Suprapubic skin (tissue), 3 donors: ENCODE measurements at regions not wholly inside any gene's neighbourhood (a gene's known extent, or its start where the extent isn't known, plus 50 kb on each side); places are given as distances from the start of the nearest gene placed in this dataset.

ENCODE experiments used
- EP300 ChIP-seq: sonication (generic); formaldehyde crosslinking; IDR thresholded peaks from one replicate; pipeline ENCODE4 v1.6.1; 2017; ENCODE audit warnings: antibody characterized with exemption
- POLR2A ChIP-seq, 2 donors: fragments of 450-650 bp; IDR thresholded peaks; one replicate each; pipeline ENCODE4 v1.6.1; 2017; ENCODE audit warnings: antibody characterized with exemption in 2 of 2, mild to moderate bottlenecking in 2 of 2, moderate library complexity in 2 of 2
- TF ChIP-seq, protein P1 (sequence below), 2 donors: fragments of 200-600 bp in 1 of 2; fragments of 450-650 bp in 1 of 2; sonication (generic) in 1 of 2; IDR thresholded peaks; one replicate each; pipeline ENCODE4 v1.5.1; 2016 to 2019; ENCODE audit warnings: antibody characterized with exemption in 2 of 2, mild to moderate bottlenecking in 1 of 2, moderate library complexity in 1 of 2

DNA sequence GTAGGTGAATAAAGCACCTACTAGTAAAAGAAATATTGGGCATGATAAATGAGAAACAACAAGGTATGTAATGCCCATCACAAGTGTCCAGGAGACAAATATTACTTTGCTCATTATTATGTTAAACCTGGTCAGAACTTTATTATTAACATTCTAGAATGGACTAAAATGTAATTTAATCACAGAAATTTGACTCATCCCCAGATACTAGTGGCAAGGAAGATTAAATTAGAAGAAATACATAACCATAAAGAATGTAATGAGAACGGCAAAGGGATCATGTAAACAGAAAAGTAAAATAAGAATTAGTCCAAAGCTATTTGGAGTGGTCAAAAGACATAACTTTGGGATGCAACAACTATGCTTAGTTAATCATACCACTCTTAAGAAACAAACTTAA is 71.2 kb upstream of the STAC start:
- no peak for TF ChIP-seq POLR2A (IDR thresholded peaks at IDR 0.05)
- TF ChIP-seq, protein P1, sequence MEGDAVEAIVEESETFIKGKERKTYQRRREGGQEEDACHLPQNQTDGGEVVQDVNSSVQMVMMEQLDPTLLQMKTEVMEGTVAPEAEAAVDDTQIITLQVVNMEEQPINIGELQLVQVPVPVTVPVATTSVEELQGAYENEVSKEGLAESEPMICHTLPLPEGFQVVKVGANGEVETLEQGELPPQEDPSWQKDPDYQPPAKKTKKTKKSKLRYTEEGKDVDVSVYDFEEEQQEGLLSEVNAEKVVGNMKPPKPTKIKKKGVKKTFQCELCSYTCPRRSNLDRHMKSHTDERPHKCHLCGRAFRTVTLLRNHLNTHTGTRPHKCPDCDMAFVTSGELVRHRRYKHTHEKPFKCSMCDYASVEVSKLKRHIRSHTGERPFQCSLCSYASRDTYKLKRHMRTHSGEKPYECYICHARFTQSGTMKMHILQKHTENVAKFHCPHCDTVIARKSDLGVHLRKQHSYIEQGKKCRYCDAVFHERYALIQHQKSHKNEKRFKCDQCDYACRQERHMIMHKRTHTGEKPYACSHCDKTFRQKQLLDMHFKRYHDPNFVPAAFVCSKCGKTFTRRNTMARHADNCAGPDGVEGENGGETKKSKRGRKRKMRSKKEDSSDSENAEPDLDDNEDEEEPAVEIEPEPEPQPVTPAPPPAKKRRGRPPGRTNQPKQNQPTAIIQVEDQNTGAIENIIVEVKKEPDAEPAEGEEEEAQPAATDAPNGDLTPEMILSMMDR (IDR thresholded peaks at IDR 0.05) = no peak
- TF ChIP-seq EP300 = no peak
